ENCODE measurements at regions not wholly inside any gene's neighbourhood (a gene's known extent, or its start where the extent isn't known, plus 50 kb on each side); places are given as distances from the start of the nearest gene placed in this dataset.

DNA sequence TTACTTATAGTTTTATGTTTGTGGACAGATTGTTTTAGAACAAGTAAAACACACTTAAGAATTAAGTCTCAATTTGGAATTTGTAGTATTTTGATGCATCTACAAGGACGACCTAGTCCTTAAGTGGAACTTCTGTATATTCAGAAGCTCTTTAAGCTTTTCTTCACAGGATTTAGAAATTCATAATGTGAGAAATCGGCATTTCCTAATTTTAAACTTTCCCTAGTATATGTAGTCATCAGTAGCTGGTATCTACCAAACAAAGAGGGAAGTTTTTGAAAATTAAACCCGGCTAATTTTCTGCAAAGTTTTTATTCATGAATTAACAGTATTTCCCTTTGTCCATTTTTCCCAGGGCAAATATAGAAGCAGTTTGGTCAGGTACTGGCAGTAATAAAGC is 203.6 kb downstream of the CDRT15L2 start (continued):
- TF ChIP-seq TARDBP (IDR thresholded peaks at IDR 0.05; ENCODE audit: borderline replicate concordance) (no peak), NFIC (IDR thresholded peaks at IDR 0.05; ENCODE audit: low read depth, low read length) (no peak), SP1 (IDR thresholded peaks at IDR 0.05; ENCODE audit: low read depth, low read length) (no peak), JUND (IDR thresholded peaks at IDR 0.05; ENCODE audit: low read depth, low read length) (no peak), ZBTB4 (CRISPR knock-in tag; IDR thresholded peaks at IDR 0.05) (no peak), KLF5 (IDR thresholded peaks at IDR 0.05; ENCODE audit: partially characterized antibody) (no peak)
- TF ChIP-seq, protein P1, sequence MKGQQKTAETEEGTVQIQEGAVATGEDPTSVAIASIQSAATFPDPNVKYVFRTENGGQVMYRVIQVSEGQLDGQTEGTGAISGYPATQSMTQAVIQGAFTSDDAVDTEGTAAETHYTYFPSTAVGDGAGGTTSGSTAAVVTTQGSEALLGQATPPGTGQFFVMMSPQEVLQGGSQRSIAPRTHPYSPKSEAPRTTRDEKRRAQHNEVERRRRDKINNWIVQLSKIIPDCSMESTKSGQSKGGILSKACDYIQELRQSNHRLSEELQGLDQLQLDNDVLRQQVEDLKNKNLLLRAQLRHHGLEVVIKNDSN (IDR thresholded peaks at IDR 0.05; ENCODE audit: borderline replicate concordance, extremely low read length, insufficient read depth, low read depth, low read length): no peak
- TF ChIP-seq, protein P2, sequence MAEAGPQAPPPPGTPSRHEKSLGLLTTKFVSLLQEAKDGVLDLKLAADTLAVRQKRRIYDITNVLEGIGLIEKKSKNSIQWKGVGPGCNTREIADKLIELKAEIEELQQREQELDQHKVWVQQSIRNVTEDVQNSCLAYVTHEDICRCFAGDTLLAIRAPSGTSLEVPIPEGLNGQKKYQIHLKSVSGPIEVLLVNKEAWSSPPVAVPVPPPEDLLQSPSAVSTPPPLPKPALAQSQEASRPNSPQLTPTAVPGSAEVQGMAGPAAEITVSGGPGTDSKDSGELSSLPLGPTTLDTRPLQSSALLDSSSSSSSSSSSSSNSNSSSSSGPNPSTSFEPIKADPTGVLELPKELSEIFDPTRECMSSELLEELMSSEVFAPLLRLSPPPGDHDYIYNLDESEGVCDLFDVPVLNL (IDR thresholded peaks at IDR 0.05; ENCODE audit: low read depth, low read length): no peak
- TF ChIP-seq, protein P3, sequence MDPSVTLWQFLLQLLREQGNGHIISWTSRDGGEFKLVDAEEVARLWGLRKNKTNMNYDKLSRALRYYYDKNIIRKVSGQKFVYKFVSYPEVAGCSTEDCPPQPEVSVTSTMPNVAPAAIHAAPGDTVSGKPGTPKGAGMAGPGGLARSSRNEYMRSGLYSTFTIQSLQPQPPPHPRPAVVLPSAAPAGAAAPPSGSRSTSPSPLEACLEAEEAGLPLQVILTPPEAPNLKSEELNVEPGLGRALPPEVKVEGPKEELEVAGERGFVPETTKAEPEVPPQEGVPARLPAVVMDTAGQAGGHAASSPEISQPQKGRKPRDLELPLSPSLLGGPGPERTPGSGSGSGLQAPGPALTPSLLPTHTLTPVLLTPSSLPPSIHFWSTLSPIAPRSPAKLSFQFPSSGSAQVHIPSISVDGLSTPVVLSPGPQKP (IDR thresholded peaks at IDR 0.05; ENCODE audit: low read depth, low read length): no peak

Measured in GM12878 (cell line).